ENCODE measurements at regions not wholly inside any gene's neighbourhood (a gene's known extent, or its start where the extent isn't known, plus 50 kb on each side); places are given as distances from the start of the nearest gene placed in this dataset.

- TF ChIP-seq, protein P1, sequence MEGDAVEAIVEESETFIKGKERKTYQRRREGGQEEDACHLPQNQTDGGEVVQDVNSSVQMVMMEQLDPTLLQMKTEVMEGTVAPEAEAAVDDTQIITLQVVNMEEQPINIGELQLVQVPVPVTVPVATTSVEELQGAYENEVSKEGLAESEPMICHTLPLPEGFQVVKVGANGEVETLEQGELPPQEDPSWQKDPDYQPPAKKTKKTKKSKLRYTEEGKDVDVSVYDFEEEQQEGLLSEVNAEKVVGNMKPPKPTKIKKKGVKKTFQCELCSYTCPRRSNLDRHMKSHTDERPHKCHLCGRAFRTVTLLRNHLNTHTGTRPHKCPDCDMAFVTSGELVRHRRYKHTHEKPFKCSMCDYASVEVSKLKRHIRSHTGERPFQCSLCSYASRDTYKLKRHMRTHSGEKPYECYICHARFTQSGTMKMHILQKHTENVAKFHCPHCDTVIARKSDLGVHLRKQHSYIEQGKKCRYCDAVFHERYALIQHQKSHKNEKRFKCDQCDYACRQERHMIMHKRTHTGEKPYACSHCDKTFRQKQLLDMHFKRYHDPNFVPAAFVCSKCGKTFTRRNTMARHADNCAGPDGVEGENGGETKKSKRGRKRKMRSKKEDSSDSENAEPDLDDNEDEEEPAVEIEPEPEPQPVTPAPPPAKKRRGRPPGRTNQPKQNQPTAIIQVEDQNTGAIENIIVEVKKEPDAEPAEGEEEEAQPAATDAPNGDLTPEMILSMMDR (IDR thresholded peaks at IDR 0.05), result no peak
- TF ChIP-seq POLR2A (IDR thresholded peaks at IDR 0.05), result no peak
Observed at GRCh38 chr15:29937956-29938355, 115.7 kb upstream of the TJP1 start.
